Mesendoderm (in vitro differentiated cells): ENCODE measurements at regions not wholly inside any gene's neighbourhood (a gene's known extent, or its start where the extent isn't known, plus 50 kb on each side); places are given as distances from the start of the nearest gene placed in this dataset.
"Not testable (repeated sequence)": the region's sequence is repeated elsewhere in the genome, so short reads cannot be mapped to it uniquely, and the experiment has no call there.

ENCODE experiments used
- DNase-seq: peaks from one replicate; pipeline ENCODE4 v3.0.0; 2013
- H2AK5ac ChIP-seq: 2 replicates; pipeline ENCODE4 v1.6.1; 2013; ENCODE audit warnings: low read length, inconsistent platforms
- H2BK120ac ChIP-seq: 2 replicates; pipeline ENCODE4 v1.6.1; 2013; ENCODE audit warnings: low read depth, mild to moderate bottlenecking, low read length, moderate library complexity, mixed read lengths
- H2BK15ac ChIP-seq: replicated peaks from 2 replicates; pipeline ENCODE4 v1.6.1; 2013; ENCODE audit warnings: low read depth, mild to moderate bottlenecking, moderate library complexity
- H2BK5ac ChIP-seq: 2 replicates; pipeline ENCODE4 v1.6.1; 2013; ENCODE audit warnings: low read length, inconsistent platforms
- H3K18ac ChIP-seq: 2 replicates; pipeline ENCODE4 v1.6.1; 2013; ENCODE audit warnings: mild to moderate bottlenecking, low read length, mixed read lengths
- H3K23ac ChIP-seq: one replicate; pipeline ENCODE4 v1.6.1; 2013; ENCODE audit warnings: low read length
- H3K27ac ChIP-seq: 2 replicates; pipeline ENCODE4 v1.5.1; 2013; ENCODE audit warnings: low read depth, mild to moderate bottlenecking, inconsistent platforms, low read length, moderate library complexity
- H3K27me3 ChIP-seq: 2 replicates; pipeline ENCODE4 v1.6.1; 2013; ENCODE audit warnings: low read length, control low read depth, mild to moderate bottlenecking, inconsistent platforms; ENCODE audit not compliant: insufficient read depth, poor library complexity
- H3K36me3 ChIP-seq: 2 replicates; pipeline ENCODE4 v1.6.1; 2013; ENCODE audit warnings: low read length, inconsistent platforms; ENCODE audit not compliant: control insufficient read depth, insufficient read depth
- H3K4ac ChIP-seq: one replicate; pipeline ENCODE4 v1.6.1; 2013; ENCODE audit warnings: low read depth, mild to moderate bottlenecking, low read length, moderate library complexity
- H3K4me1 ChIP-seq: 2 replicates; pipeline ENCODE4 v1.6.1; 2013; ENCODE audit warnings: low read depth, low read length, inconsistent platforms; ENCODE audit not compliant: control insufficient read depth
- H3K4me2 ChIP-seq: 2 replicates; pipeline ENCODE4 v1.6.1; 2013; ENCODE audit warnings: low read length
- H3K4me3 ChIP-seq: 2 replicates; pipeline ENCODE4 v1.5.1; 2013; ENCODE audit warnings: mild to moderate bottlenecking, low read length
- H3K56ac ChIP-seq: one replicate; pipeline ENCODE4 v1.6.1; 2013; ENCODE audit warnings: low read length
- H3K79me1 ChIP-seq: 2 replicates; pipeline ENCODE4 v1.6.1; 2013; ENCODE audit warnings: low read length, inconsistent platforms
- H3K79me2 ChIP-seq: 2 replicates; pipeline ENCODE4 v1.6.1; 2013; ENCODE audit warnings: mild to moderate bottlenecking, low read length; ENCODE audit not compliant: control insufficient read depth, insufficient read depth
- H3K9ac ChIP-seq: 2 replicates; pipeline ENCODE4 v1.6.1; 2013; ENCODE audit warnings: low read length, inconsistent platforms
- H4K5ac ChIP-seq: one replicate; pipeline ENCODE4 v1.6.1; 2013; ENCODE audit warnings: low read length
- H4K8ac ChIP-seq: one replicate; pipeline ENCODE4 v1.6.1; 2013; ENCODE audit warnings: low read depth, mild to moderate bottlenecking, control low read depth, low read length, moderate library complexity
- WGBS: extraction: QIAGEN DNeasy Blood & Tissue Kit; methylation state at CpG from one replicate; pipeline ENCODE4 v1.1.7; 2013; ENCODE audit warnings: low lambda C conversion rate, missing lambda C conversion rate; ENCODE audit not compliant: insufficient coverage; ENCODE audit errors: extremely low coverage; 5-methylcytosine and 5-hydroxymethylcytosine counted together

- no peak overlapping the region for H3K18ac ChIP-seq
- no peak for DNase-seq
- WGBS = no CpG with 5 or more reads among the region's 2 CpGs
- no peaks in the 10 kb centered on the region for H3K36me3 ChIP-seq
- no peak overlapping the region for H3K4me2 ChIP-seq
- H4K8ac ChIP-seq = no peak overlapping the region
- H3K79me1 ChIP-seq = no peaks in the 10 kb centered on the region
- no peak overlapping the region for H3K4ac ChIP-seq
- H3K79me2 ChIP-seq = no peaks in the 10 kb centered on the region
- H2BK15ac ChIP-seq = no peak overlapping the region
- no peak overlapping the region for H2AK5ac ChIP-seq
- H3K23ac ChIP-seq = no peak overlapping the region
- no peaks in the 10 kb centered on the region for H3K27me3 ChIP-seq
- H3K9ac ChIP-seq = no peak overlapping the region
- H3K4me3 ChIP-seq = no peak overlapping the region
- no peak overlapping the region for H4K5ac ChIP-seq
- H3K27ac ChIP-seq = no peak overlapping the region
- no peak overlapping the region for H2BK5ac ChIP-seq
- no peak overlapping the region for H2BK120ac ChIP-seq
- no peak overlapping the region for H3K56ac ChIP-seq
- H3K4me1 ChIP-seq = no peaks in the 10 kb centered on the region
Observed at GRCh38 chr2:107137706-107138105, 251.7 kb upstream of the ST6GAL2 start.

DNA sequence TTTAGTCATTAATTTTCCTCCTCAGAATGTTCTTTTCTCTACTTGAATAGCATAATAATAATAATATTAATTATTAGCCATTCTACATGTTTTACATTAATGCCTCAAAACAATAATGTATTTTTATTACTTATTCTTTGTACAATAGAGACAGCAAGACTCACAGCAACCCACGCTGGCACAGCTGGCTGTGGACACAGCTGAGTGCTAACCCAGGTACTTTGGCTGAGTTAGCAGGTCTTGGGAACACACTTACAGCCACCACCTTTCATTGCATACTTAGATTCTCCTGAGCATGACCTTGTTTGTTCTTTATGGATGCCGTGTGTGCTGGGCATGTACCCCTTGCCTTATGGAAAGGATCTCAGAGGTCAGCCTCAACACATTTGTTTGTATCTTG, 260.2 kb upstream of the ST6GAL2 start:
- DNase-seq = no peak
- H3K56ac ChIP-seq = no peak overlapping the region
- no CpG with 5 or more reads among the region's 2 CpGs for WGBS
- no peaks in the 10 kb centered on the region for H3K36me3 ChIP-seq
- H3K27me3 ChIP-seq = no peaks in the 10 kb centered on the region
- H2BK120ac ChIP-seq = no peak overlapping the region
- no peak overlapping the region for H3K9ac ChIP-seq
- H2AK5ac ChIP-seq = no peak overlapping the region
- H3K4ac ChIP-seq = no peak overlapping the region
- H4K8ac ChIP-seq = no peak overlapping the region
- H3K4me2 ChIP-seq = no peak overlapping the region
- no peaks in the 10 kb centered on the region for H3K4me1 ChIP-seq
- H2BK5ac ChIP-seq = no peak overlapping the region
- no peak overlapping the region for H4K5ac ChIP-seq
- no peak overlapping the region for H3K27ac ChIP-seq
- no peak overlapping the region for H3K4me3 ChIP-seq
- no peaks in the 10 kb centered on the region for H3K79me1 ChIP-seq
- no peak overlapping the region for H3K18ac ChIP-seq
- H3K23ac ChIP-seq = no peak overlapping the region
- H2BK15ac ChIP-seq = no peak overlapping the region
- H3K79me2 ChIP-seq = no peaks in the 10 kb centered on the region

DNA sequence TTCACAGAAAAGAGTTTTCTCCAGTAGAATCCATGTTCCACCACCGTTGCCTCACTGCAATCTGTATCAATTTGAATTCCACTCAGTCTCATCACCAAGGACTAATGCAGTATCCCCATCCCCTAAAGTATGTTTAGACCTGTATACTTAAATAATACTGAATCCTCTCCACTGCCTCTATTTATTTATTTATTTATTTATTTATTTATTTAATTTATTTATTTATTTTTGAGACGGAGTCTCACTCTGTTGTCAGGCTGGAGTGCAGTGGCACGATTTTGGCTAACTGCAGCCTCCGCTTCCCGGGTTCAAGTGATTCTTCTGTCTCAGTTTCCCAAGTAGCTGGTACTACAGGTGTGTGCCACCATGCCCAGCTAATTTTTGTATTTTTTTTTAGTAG, 260.7 kb upstream of the ST6GAL2 start:
- H4K5ac ChIP-seq, H4K8ac ChIP-seq, H3K36me3 ChIP-seq, H3K79me1 ChIP-seq, H2BK120ac ChIP-seq, H2BK15ac ChIP-seq, H3K4me3 ChIP-seq, DNase-seq, H3K56ac ChIP-seq, H2BK5ac ChIP-seq, H3K27me3 ChIP-seq, H3K4ac ChIP-seq, H3K18ac ChIP-seq, H3K79me2 ChIP-seq, H3K9ac ChIP-seq, H3K27ac ChIP-seq, H3K4me1 ChIP-seq, H3K23ac ChIP-seq, H3K4me2 ChIP-seq, H2AK5ac ChIP-seq: not testable (repeated sequence)
- no CpG with 5 or more reads among the region's 5 CpGs for WGBS

DNA sequence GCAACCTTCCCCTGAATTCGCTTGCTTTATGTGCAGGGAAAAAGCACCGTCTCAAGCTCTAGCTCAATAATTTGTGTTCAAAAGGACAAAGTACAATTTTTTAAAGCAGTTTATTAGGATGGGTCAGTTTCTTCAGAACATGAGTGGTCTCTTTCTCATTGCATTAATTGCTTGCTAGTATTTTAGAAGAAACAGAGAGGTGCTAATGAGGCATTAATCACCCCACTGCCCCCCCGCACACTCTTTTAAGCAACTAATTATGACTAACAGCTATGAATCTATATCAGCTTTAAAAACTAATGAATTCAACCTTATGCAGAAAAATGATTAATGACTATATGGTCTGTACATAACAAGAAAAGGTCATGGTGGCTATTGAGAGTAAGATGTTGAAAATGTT, 262.1 kb upstream of the ST6GAL2 start:
- Histone ChIP-seq H3K18ac (no peak overlapping the region), H3K79me1 (no peaks in the 10 kb centered on the region), H2BK5ac (no peak overlapping the region), H3K79me2 (no peaks in the 10 kb centered on the region), H3K27ac (no peak overlapping the region), H3K4me1 (no peaks in the 10 kb centered on the region), H3K4me2 (no peak overlapping the region), H3K56ac (no peak overlapping the region), H4K5ac (no peak overlapping the region), H3K4me3 (no peak overlapping the region), H3K4ac (no peak overlapping the region), H2BK15ac (no peak overlapping the region), H2AK5ac (no peak overlapping the region), H3K27me3 (no peaks in the 10 kb centered on the region), H3K36me3 (no peaks in the 10 kb centered on the region), H2BK120ac (no peak overlapping the region), H4K8ac (no peak overlapping the region), H3K9ac (no peak overlapping the region), H3K23ac (no peak overlapping the region)
- no CpG with 5 or more reads among the region's 3 CpGs for WGBS
- DNase-seq = no peak

GRCh38 chr2:107148496-107148895, 262.5 kb upstream of the ST6GAL2 start:
- Histone ChIP-seq H3K4me1 (no peaks in the 10 kb centered on the region), H2BK15ac (no peak overlapping the region), H3K36me3 (no peaks in the 10 kb centered on the region), H4K8ac (no peak overlapping the region), H4K5ac (no peak overlapping the region), H2BK5ac (no peak overlapping the region), H3K79me2 (no peaks in the 10 kb centered on the region), H3K18ac (no peak overlapping the region), H3K4ac (no peak overlapping the region), H3K79me1 (no peaks in the 10 kb centered on the region), H3K4me2 (no peak overlapping the region), H3K56ac (no peak overlapping the region), H2AK5ac (no peak overlapping the region), H3K4me3 (no peak overlapping the region), H2BK120ac (no peak overlapping the region), H3K23ac (no peak overlapping the region), H3K9ac (no peak overlapping the region), H3K27ac (no peak overlapping the region), H3K27me3 (no peaks in the 10 kb centered on the region)
- DNase-seq = no peak
- no CpG with 5 or more reads among the region's 3 CpGs for WGBS

GRCh38 chr2:107160640-107161239, 274.8 kb upstream of the ST6GAL2 start:
- Histone ChIP-seq H3K79me2 (no peaks in the 10 kb centered on the region), H3K27ac (no peak overlapping the region), H3K4me3 (no peak overlapping the region), H4K8ac (no peak overlapping the region), H3K36me3 (no peaks in the 10 kb centered on the region), H2AK5ac (no peak overlapping the region), H3K18ac (no peak overlapping the region), H3K4me1 (no peaks in the 10 kb centered on the region), H3K9ac (no peak overlapping the region), H3K23ac (no peak overlapping the region), H3K56ac (no peak overlapping the region), H2BK5ac (no peak overlapping the region), H2BK15ac (no peak overlapping the region), H2BK120ac (no peak overlapping the region), H3K4me2 (no peak overlapping the region), H3K79me1 (no peaks in the 10 kb centered on the region), H3K4ac (no peak overlapping the region), H4K5ac (no peak overlapping the region), H3K27me3 (no peaks in the 10 kb centered on the region)
- no peak for DNase-seq
- no CpG with 5 or more reads among the region's 5 CpGs for WGBS
